K562 (cell line): ENCODE measurements at regions not wholly inside any gene's neighbourhood (a gene's known extent, or its start where the extent isn't known, plus 50 kb on each side); places are given as distances from the start of the nearest gene placed in this dataset.

Experiments
- ATAC-seq: fragments of 200-7000 bp; cut with Tn5 transposase; 3 replicates; pipeline ENCODE4 v1.9.1; 2020; ENCODE audit warnings: moderate library complexity
- BruUV-seq: library from RNA; stranded (reverse); fragments of 400-500 nt; replicated peaks from 2 replicates; lab custom pipeline; 2021; lab: Mats Ljungman, UMichigan
- CTCF ChIA-PET: fragments of 300-600 bp; formaldehyde crosslinking; extraction: SDS; loops from one replicate; lab custom pipeline; 2021; ENCODE audit warnings: low intra/inter-chr PET ratio; lab: Yijun Ruan, JAX
- POLR2A ChIA-PET: fragments of 300-600, 350-650 bp; sonication (Branson Sonifier 250); formaldehyde crosslinking; extraction: SDS; loops from one replicate; lab custom pipeline; 2021; ENCODE audit warnings: antibody characterized with exemption, inconsistent platforms; lab: Yijun Ruan, JAX
- DNase-seq, 4 experiments: peaks; one replicate each; pipeline versions ENCODE4 v3.0.0 to v3.0.0-alpha.2; 2011 to 2018; ENCODE audit warnings: low spot score in 3 of 4, mixed read lengths in 3 of 4; ENCODE audit errors: extremely low read depth in 1 of 4
- FAIRE-seq: peaks from 2 replicates; lab custom pipeline; 2011; peaks lifted over from hg19 to GRCh38; lab: Jason Lieb, UNC
- H2AFZ ChIP-seq: 2 replicates; pipeline ENCODE4 v1.6.0; 2011; ENCODE audit warnings: low read depth, low read length, control low read depth, inconsistent platforms
- H3K27ac ChIP-seq: fragments of 200-600 bp; 3 replicates; pipeline ENCODE4 v1.8.0; 2011; ENCODE audit warnings: low read depth, mild to moderate bottlenecking, control low read depth, inconsistent platforms, low read length, moderate library complexity, mixed read lengths; ENCODE audit errors: extremely low read depth
- H3K27me3 ChIP-seq, 2 experiments: fragments of 300-600 bp in 1 of 2; 2 replicates in 1 of 2; 3 replicates in 1 of 2; pipeline versions ENCODE4 v1.6.0 to v1.8.0; 2011; ENCODE audit warnings: inconsistent platforms in 2 of 2, low read length in 2 of 2, mild to moderate bottlenecking in 1 of 2, mixed read lengths in 1 of 2, moderate library complexity in 1 of 2; ENCODE audit not compliant: control insufficient read depth in 2 of 2, insufficient read depth in 2 of 2
- H3K36me3 ChIP-seq: fragments of 300-600 bp; 3 replicates; pipeline ENCODE4 v1.8.0; 2011; ENCODE audit warnings: mild to moderate bottlenecking, low read length, inconsistent platforms; ENCODE audit not compliant: control insufficient read depth, insufficient read depth
- H3K4me1 ChIP-seq, 2 experiments: fragments of 200-600 bp in 1 of 2; replicated peaks in 1 of 2; 2 replicates in 1 of 2; 3 replicates in 1 of 2; pipeline versions ENCODE4 v1.5.1 to v1.8.0; 2011; ENCODE audit warnings: inconsistent platforms in 2 of 2, low read length in 2 of 2, mild to moderate bottlenecking in 1 of 2, mixed read lengths in 1 of 2, moderate library complexity in 1 of 2; ENCODE audit not compliant: control insufficient read depth in 2 of 2, insufficient read depth in 2 of 2
- H3K4me2 ChIP-seq: 2 replicates; pipeline ENCODE4 v1.6.1; 2011; ENCODE audit warnings: low read length, control low read depth, inconsistent platforms, mixed read lengths; ENCODE audit not compliant: insufficient read depth
- H3K4me3 ChIP-seq: fragments of 200-600 bp; sonication (generic), shearing (Covaris generic); 2 replicates; pipeline ENCODE4 v1.5.1; 2016; ENCODE audit warnings: control low read depth, inconsistent platforms
- H3K79me2 ChIP-seq: fragments of 200-600 bp; 3 replicates; pipeline ENCODE4 v1.8.0; 2011; ENCODE audit warnings: low read length, inconsistent platforms; ENCODE audit not compliant: control insufficient read depth, insufficient read depth
- H3K9ac ChIP-seq, 2 experiments: 2 replicates each; pipeline versions ENCODE4 v1.6.0 to v1.6.1; 2011; ENCODE audit warnings: low read depth in 2 of 2, low read length in 2 of 2, control low read depth in 1 of 2, inconsistent platforms in 1 of 2, mild to moderate bottlenecking in 1 of 2, mixed read lengths in 1 of 2; ENCODE audit not compliant: insufficient read depth in 1 of 2
- H3K9me1 ChIP-seq: one replicate; pipeline ENCODE4 v1.6.0; 2011; ENCODE audit warnings: inconsistent platforms, mild to moderate bottlenecking, low read length, moderate library complexity; ENCODE audit not compliant: control insufficient read depth, insufficient read depth
- H3K9me3 ChIP-seq: replicated peaks from 2 replicates; pipeline ENCODE4 v1.5.1; 2011; ENCODE audit warnings: low read depth, low read length, inconsistent platforms; ENCODE audit not compliant: control insufficient read depth, insufficient read depth
- H4K20me1 ChIP-seq: replicated peaks from 2 replicates; pipeline ENCODE4 v1.6.1; 2011; ENCODE audit warnings: low read length, inconsistent platforms, mixed read lengths; ENCODE audit not compliant: control insufficient read depth, insufficient read depth
- CEBPB ChIP-seq: fragments of 450-650 bp; IDR thresholded peaks from 2 replicates; pipeline ENCODE4 v1.6.1; 2016; ENCODE audit warnings: missing genetic modification characterization, missing compliant biosample characterization
- CSDE1 ChIP-seq, 2 experiments: fragments of 450-650 bp; IDR thresholded peaks; 2 replicates each; pipeline ENCODE4 v1.6.1; 2016; ENCODE audit warnings: mild to moderate bottlenecking in 1 of 2
- E4F1 ChIP-seq: fragments of 250-450 bp; sonication (Bioruptor Pico); IDR thresholded peaks from 2 replicates; pipeline ENCODE4 v1.5.0; 2021; ENCODE audit warnings: mild to moderate bottlenecking, borderline replicate concordance
- FOXK2 ChIP-seq, 2 experiments: fragments of 450-650 bp; IDR thresholded peaks in 1 of 2; conservative IDR thresholded peaks in 1 of 2; 2 replicates each; pipeline ENCODE4 v1.6.1; 2016; ENCODE audit warnings: low read depth in 2 of 2, mild to moderate bottlenecking in 1 of 2
- KAT7 ChIP-seq: sonication (generic); formaldehyde crosslinking; IDR thresholded peaks from 2 replicates; pipeline ENCODE4 v1.8.0; 2022; ENCODE audit warnings: missing genetic modification reagents, mild to moderate bottlenecking, borderline replicate concordance
- KDM5B ChIP-seq: fragments of 200-600 bp; sonication (generic); IDR thresholded peaks from 2 replicates; pipeline ENCODE4 v1.6.1; 2012; ENCODE audit warnings: low read depth, mild to moderate bottlenecking, moderate library complexity, low read length, control low read depth, inconsistent platforms; ENCODE audit not compliant: insufficient replicate concordance
- MCM7 ChIP-seq, 2 experiments: fragments of 450-650 bp; IDR thresholded peaks; 2 replicates each; pipeline ENCODE4 v1.6.1; 2016 to 2018
- NFIC ChIP-seq: fragments of 450-650 bp; IDR thresholded peaks from 2 replicates; pipeline ENCODE4 v1.6.1; 2017; ENCODE audit warnings: mild to moderate bottlenecking, inconsistent platforms
- RBM22 ChIP-seq: fragments of 200-400 bp; formaldehyde crosslinking; IDR thresholded peaks from 2 replicates; pipeline ENCODE4 v1.6.1; 2018; ENCODE audit warnings: low read length, low read depth; ENCODE audit not compliant: poor library complexity, severe bottlenecking
- ZKSCAN3 ChIP-seq: fragments of 250-450 bp; sonication (Bioruptor Pico); IDR thresholded peaks from 2 replicates; pipeline ENCODE4 v1.4.0; 2020
- ZNF639 ChIP-seq, 2 experiments: fragments of 200-800 bp in 1 of 2; sonication (Bioruptor generic) in 1 of 2; sonication (generic) in 1 of 2; formaldehyde crosslinking in 1 of 2; IDR thresholded peaks in 1 of 2; conservative IDR thresholded peaks in 1 of 2; 2 replicates each; pipeline versions ENCODE4 v1.5.0 to v1.6.1; 2016 to 2020; ENCODE audit warnings: missing compliant biosample characterization in 1 of 2, missing genetic modification characterization in 1 of 2, missing genetic modification reagents in 1 of 2
- WGBS: fragments of 100-300 bp; shearing (Covaris generic); methylation state at CpG from one replicate; pipeline ENCODE4 v1.1.6; 2016; ENCODE audit warnings: low coverage, mixed read lengths; ENCODE audit not compliant: insufficient coverage; ENCODE audit errors: missing lambda C conversion rate; 5-methylcytosine and 5-hydroxymethylcytosine counted together
- in situ Hi-C: fragments of 300-500 bp; cut with MboI; formaldehyde crosslinking; loops from 4 replicates; pipeline ENCODE4 v1.15.0; 2018; ENCODE audit warnings: inconsistent platforms, mixed read lengths
- intact Hi-C: fragments of 100-400 bp; cut with micrococcal nuclease; formaldehyde crosslinking; loops from 2 replicates; pipeline ENCODE4 v1.14.2; 2022

- no peak for DNase-seq
- no peak overlapping the region for H2AFZ ChIP-seq
- no peak for FAIRE-seq
- no peaks in the 10 kb centered on the region for H3K9me3 ChIP-seq
- no peak for ATAC-seq
- CTCF ChIA-PET, result no interaction called here
- 0% methylated on average over 2 of the region's 2 CpGs for WGBS
- H3K27me3 ChIP-seq, result no peaks in the 10 kb centered on the region
- H3K9me1 ChIP-seq, result no peaks in the 10 kb centered on the region
- H3K79me2 ChIP-seq, result no peaks in the 10 kb centered on the region
- POLR2A ChIA-PET, result no interaction called here
- H3K36me3 ChIP-seq, result no peaks in the 10 kb centered on the region
- H3K4me3 ChIP-seq, result no peak overlapping the region
- no peaks in the 10 kb centered on the region for H4K20me1 ChIP-seq
- intact Hi-C loops (no loop called here), in situ Hi-C loops (no loop called here)
- H3K4me1 ChIP-seq, result no peaks in the 10 kb centered on the region
- H3K9ac ChIP-seq, result no peak overlapping the region
- no TSS peak for BruUV-seq
- H3K27ac ChIP-seq, result no peak overlapping the region
- H3K4me2 ChIP-seq, result no peak overlapping the region
- TF ChIP-seq KDM5B, result no peak
- no peak for TF ChIP-seq MCM7 (IDR thresholded peaks at IDR 0.05)
- TF ChIP-seq CSDE1 (IDR thresholded peaks at IDR 0.05), result no peak
- TF ChIP-seq NFIC, result peak; percentile 14; the same call in 1 of the 2 replicates
- TF ChIP-seq KAT7, result no peak
- TF ChIP-seq FOXK2 (conservative IDR thresholded peaks at IDR 0.05 in 1 of 2, IDR thresholded peaks at IDR 0.05 in 1 of 2; ENCODE audit: low read depth in 2 of 2), result no peak
Measured at GRCh38 chr10:89869592-89870156, 168.3 kb downstream of the KIF20B start.

- Histone ChIP-seq H4K20me1 (no peaks in the 10 kb centered on the region), H2AFZ (no peak overlapping the region), H3K4me1 (no peaks in the 10 kb centered on the region), H3K4me2 (no peak overlapping the region), H3K9me1 (no peaks in the 10 kb centered on the region), H3K9ac (no peak overlapping the region), H3K27me3 (no peaks in the 10 kb centered on the region), H3K79me2 (no peaks in the 10 kb centered on the region), H3K36me3 (no peaks in the 10 kb centered on the region), H3K4me3 (no peak overlapping the region), H3K9me3 (no peaks in the 10 kb centered on the region), H3K27ac (no peak overlapping the region)
- ATAC-seq (no peak), FAIRE-seq (no peak), DNase-seq (no peak)
- in situ Hi-C loops, result no loop called here
- ChIA-PET POLR2A (no interaction called here), CTCF (no interaction called here)
- intact Hi-C loops, result no loop called here
- TF ChIP-seq CEBPB (no peak), ZKSCAN3 (CRISPR knock-in tag) (no peak), RBM22 (no peak), ZNF639 (CRISPR knock-in tag; conservative IDR thresholded peaks at IDR 0.05 in 1 of 2, IDR thresholded peaks at IDR 0.05 in 1 of 2) (no peak), E4F1 (CRISPR knock-in tag) (no peak)
- BruUV-seq, result no TSS peak
- 0% methylated on average over 2 of the region's 2 CpGs for WGBS
Measured at GRCh38 chr10:89870936-89871335, 169.5 kb downstream of the KIF20B start.
